RWPE1 (cell line): ENCODE measurements at regions not wholly inside any gene's neighbourhood (a gene's known extent, or its start where the extent isn't known, plus 50 kb on each side); places are given as distances from the start of the nearest gene placed in this dataset.
A peak's percentile ranks its signal among the peaks of the same experiment; 100 is the strongest.

Experiments
- CTCF ChIA-PET: fragments of 350-600 bp; sonication (Branson Sonifier 250); formaldehyde crosslinking; extraction: SDS; loops from one replicate; lab custom pipeline; 2021; lab: Yijun Ruan, JAX
- POLR2A ChIA-PET: fragments of 400-600 bp; formaldehyde crosslinking; extraction: SDS; loops from one replicate; lab custom pipeline; 2020; ENCODE audit warnings: antibody characterized with exemption; ENCODE audit not compliant: low non-redundant PET; lab: Yijun Ruan, JAX
- DNase-seq: peaks from one replicate; pipeline ENCODE4 v3.0.0; 2012; ENCODE audit warnings: low spot score
- H3K27ac ChIP-seq: fragments of 450-650 bp; 2 replicates; pipeline ENCODE4 v1.5.1; 2017
- TF ChIP-seq, protein P1 (sequence below): fragments of 450-650 bp; conservative IDR thresholded peaks from 2 replicates; pipeline ENCODE4 v1.5.1; 2017; ENCODE audit warnings: low read depth, mild to moderate bottlenecking

DNA sequence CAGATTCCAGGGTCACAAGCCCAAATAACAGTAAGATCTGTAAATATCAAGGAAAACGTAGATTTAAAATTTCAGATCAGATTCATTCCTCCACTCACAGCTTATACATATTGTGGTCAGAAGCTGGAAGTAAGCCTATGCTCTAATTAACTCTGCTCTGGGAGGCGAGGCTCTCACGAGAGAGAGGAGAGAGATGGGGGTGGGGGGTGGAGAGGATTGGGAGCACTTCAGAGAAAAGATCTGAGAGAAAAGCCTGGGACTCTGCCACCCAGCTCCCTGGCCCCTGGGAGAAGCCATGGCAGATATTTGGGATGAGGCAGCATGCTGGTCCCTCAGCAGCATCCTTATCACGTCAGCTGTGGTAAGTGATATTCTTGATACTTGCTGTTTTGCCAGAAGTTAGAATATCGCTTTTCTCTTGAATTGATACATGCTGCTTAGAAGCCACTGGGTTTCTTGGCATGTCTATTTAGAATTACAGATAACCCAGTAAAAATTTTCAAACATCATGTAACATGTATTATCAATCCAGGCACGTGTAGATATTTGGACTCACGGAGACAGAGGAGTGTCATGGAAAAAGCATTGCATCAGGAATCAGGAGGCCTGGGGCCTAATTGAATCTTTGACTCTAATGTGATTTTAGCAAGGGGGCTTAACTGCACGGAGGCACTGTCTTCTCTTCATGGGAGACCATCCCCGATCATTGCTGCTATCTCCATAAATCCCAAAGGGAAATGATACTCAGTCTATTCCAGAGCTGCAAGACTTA, 265.4 kb downstream of the HRH4 start:
- DNase-seq: no peak
- CTCF ChIA-PET: interaction anchor here (0.6 to 1.4 kb wide), 7 partner anchors 12 to 185 kb away, joined by 3 to 9 read pairs (median 4); no protein-coding TSS in a partner anchor
- TF ChIP-seq, protein P1, sequence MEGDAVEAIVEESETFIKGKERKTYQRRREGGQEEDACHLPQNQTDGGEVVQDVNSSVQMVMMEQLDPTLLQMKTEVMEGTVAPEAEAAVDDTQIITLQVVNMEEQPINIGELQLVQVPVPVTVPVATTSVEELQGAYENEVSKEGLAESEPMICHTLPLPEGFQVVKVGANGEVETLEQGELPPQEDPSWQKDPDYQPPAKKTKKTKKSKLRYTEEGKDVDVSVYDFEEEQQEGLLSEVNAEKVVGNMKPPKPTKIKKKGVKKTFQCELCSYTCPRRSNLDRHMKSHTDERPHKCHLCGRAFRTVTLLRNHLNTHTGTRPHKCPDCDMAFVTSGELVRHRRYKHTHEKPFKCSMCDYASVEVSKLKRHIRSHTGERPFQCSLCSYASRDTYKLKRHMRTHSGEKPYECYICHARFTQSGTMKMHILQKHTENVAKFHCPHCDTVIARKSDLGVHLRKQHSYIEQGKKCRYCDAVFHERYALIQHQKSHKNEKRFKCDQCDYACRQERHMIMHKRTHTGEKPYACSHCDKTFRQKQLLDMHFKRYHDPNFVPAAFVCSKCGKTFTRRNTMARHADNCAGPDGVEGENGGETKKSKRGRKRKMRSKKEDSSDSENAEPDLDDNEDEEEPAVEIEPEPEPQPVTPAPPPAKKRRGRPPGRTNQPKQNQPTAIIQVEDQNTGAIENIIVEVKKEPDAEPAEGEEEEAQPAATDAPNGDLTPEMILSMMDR: no peak
- no peak overlapping the region for H3K27ac ChIP-seq
- POLR2A ChIA-PET: no interaction called here

DNA sequence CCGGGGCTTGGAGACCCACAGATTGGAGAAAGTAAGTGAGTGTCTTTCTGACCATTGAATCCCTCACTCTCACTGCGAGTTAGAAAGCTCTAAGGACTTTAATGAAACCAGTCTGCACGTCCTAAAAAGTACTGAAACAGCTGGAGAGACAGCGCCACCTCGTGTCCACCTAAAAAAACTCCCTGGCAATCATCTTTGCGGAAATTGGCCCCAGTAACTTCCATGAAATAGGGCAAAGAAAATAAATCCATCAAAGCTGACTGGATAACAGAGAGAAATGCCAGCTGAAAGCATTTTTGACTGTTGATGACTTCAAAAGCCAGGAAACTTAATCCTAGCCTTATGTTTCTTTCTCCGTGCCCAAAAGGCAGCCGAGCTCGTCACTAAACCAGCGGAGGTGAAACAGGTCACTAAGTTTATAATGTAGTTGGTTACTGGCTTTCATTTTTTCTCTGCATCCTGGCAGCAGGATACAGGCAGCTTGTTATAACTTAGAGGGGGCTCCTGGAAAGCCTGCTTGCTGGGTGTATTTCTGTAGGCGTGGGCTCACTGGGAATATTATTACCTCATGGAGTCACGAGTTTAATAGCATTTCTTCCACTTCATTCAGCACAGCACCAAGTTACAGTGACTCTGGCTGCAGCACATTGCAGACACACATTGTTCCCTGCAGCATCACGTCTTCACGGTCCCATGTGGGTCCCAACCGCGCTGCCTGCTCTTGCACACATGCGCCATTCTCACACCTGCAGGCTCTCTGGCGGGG, 266.5 kb downstream of the HRH4 start:
- POLR2A ChIA-PET: no interaction called here
- H3K27ac ChIP-seq: no peak overlapping the region
- TF ChIP-seq, protein P1: peak; percentile 87
- CTCF ChIA-PET: interaction anchor here (0.6 to 1.4 kb wide), 11 partner anchors 11 to 1806 kb away, joined by 3 to 9 read pairs (median 4); no protein-coding TSS in a partner anchor
- DNase-seq: peak; percentile 31

DNA sequence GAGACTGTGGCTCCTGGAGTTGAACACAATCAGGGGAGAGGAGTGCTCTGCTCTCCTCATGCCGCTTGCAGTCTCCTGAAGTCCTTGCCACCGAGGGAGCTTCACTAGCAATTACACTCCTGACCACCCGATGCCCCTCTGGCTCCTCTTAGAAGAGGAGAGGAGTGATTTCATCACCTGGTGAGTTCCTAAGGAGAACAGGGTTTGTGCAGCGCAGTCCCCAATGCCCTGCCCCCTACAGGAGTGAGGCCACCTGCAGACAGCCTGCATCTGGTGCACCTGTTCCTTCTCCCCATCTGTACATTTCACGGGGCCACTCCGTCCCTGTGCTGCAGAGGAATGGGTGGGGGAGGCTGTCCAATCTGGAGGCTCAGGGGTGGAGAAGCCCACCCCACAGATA, 267.2 kb downstream of the HRH4 start:
- ChIA-PET POLR2A (no interaction called here), CTCF (interaction anchor here (0.8 to 1.4 kb wide), 2 partner anchors 128 to 253 kb away, joined by 3 to 4 read pairs; no protein-coding TSS in a partner anchor)
- TF ChIP-seq, protein P1: no peak
- H3K27ac ChIP-seq: no peak overlapping the region
- no peak for DNase-seq

DNA sequence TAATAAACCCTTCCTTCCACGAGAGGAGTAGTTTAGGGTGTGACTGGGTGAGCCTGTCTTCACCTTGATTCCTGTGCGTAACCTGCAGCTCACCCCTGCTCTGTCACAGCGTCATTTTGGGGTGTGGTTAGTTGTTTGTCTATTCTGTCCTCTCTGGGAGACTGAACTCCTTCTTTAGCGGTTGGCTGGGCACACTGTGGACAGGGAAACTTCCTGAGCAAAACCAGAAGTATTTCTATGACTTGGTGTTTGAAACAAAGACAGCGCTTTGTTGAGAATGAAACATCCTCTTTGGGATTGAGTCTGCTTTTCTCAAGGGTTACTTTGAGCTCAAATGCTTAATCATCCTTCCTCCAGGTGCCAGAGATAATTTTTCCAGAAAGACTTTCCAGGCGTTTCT, 270.7 kb downstream of the HRH4 start:
- CTCF ChIA-PET: no interaction called here

DNA sequence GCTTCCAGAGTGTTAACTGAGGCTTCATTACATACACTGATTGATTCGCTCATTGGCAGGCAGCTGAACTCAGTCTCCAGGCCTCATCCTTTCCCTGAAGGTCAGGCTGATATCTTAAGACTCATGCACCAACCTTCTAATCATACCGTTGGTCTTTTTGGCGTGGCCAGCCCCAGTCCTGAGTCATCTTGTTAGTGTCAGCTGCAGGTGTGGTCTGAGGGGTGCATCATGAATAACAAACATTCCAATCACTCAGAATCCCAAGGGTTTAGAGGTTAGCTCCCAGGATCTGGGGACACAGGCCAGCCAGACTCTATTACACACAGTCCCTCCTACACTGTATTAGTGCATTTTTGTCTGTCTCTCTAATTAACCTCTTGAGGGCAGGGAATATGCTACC, 271.5 kb downstream of the HRH4 start:
- H3K27ac ChIP-seq: no peak overlapping the region
- ChIA-PET POLR2A (no interaction called here), CTCF (no interaction called here)
- TF ChIP-seq, protein P1: no peak
- peak; percentile 20 for DNase-seq

More for the DNA sequence above, 270.7 kb downstream of the HRH4 start:
- POLR2A ChIA-PET: no interaction called here
- DNase-seq: no peak
- H3K27ac ChIP-seq: no peak overlapping the region
- TF ChIP-seq, protein P1: no peak

DNA sequence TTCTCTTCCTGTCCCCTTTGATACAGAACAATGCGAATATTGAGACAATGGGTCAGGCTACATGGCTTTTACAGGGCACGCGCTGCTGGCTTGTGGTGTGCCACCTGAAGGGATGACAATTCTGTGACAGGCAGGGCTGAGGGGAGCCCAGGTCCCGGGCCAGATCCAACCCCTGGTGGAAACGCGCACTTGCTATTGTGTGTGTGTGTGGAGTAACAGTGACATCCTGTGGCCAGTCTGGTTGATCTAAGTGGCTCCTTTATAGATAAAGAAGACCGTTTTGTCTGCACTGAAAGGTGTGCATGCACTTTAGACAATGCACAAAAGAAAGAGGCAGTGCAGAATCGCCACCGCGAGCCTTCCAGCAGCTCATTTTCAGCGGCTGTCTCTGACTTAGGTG, 273.6 kb downstream of the HRH4 start:
- TF ChIP-seq, protein P1: no peak
- no peak overlapping the region for H3K27ac ChIP-seq
- ChIA-PET POLR2A (no interaction called here), CTCF (no interaction called here)
- DNase-seq: no peak
